ENCODE measurements at regions not wholly inside any gene's neighbourhood (a gene's known extent, or its start where the extent isn't known, plus 50 kb on each side); places are given as distances from the start of the nearest gene placed in this dataset.

DNA sequence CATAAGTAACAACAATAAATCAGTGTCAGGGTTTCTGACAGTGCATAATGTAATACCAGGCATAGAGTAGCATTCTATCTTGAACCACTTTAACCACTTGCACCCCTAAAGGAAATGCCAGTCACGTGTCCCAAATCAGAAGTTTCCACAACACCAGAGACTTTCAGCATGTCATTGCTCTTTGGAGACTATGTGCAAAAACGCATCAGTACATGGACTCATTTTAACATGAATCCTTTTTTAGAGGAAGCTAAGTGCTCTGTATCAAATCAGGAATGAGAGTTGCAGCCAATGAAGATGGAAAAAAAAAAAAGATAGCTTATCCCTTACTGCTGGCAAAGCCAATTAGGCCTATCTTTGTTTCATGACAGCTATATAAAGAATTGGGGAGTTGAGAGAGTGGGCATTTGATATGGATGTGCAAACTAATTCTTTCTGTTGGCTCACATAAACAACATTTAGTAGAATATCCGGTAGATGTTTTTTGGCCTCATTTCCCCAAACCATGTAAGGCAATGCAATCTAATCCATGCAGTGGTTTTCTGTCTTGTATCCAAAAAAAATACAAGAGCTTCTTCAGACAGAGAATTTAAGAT lies 353.1 kb downstream of the IRS1 start:
- peak overlapping the region in 9 of 12 donors; percentile 9 to 61 (median 54) for H3K27ac ChIP-seq
- no peak overlapping the region for H3K4me3 ChIP-seq
- TF ChIP-seq, protein P1, sequence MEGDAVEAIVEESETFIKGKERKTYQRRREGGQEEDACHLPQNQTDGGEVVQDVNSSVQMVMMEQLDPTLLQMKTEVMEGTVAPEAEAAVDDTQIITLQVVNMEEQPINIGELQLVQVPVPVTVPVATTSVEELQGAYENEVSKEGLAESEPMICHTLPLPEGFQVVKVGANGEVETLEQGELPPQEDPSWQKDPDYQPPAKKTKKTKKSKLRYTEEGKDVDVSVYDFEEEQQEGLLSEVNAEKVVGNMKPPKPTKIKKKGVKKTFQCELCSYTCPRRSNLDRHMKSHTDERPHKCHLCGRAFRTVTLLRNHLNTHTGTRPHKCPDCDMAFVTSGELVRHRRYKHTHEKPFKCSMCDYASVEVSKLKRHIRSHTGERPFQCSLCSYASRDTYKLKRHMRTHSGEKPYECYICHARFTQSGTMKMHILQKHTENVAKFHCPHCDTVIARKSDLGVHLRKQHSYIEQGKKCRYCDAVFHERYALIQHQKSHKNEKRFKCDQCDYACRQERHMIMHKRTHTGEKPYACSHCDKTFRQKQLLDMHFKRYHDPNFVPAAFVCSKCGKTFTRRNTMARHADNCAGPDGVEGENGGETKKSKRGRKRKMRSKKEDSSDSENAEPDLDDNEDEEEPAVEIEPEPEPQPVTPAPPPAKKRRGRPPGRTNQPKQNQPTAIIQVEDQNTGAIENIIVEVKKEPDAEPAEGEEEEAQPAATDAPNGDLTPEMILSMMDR (IDR thresholded peaks at IDR 0.05) = no peak
- no peak for TF ChIP-seq POLR2A (IDR thresholded peaks at IDR 0.05)
- intact Hi-C loops (cut with DNase I) = loop anchor here in 6 of 10 donors (2.0 to 10.0 kb wide), 4 partner anchors 70 to 351 kb away; partner anchors contain the start of gene IRS1 (in 6 of the 6)
- ATAC-seq = peak; percentile 73 to 92 (median 85)
- H3K4me1 ChIP-seq = peaks cover 0 to 33% (median 10%) of the 10 kb centered on the region in 12 donors
- peaks cover 0 to under 1% (median 0%) of the 10 kb centered on the region in 12 donors for H3K9me3 ChIP-seq
- DNase-seq = no peak
- no peaks in the 10 kb centered on the region for H3K36me3 ChIP-seq
- WGBS, 4 donors = 12 to 21% (median 19%) methylated on average over 3 of the region's 3 CpGs
- H3K27me3 ChIP-seq = no peaks in the 10 kb centered on the region

DNA sequence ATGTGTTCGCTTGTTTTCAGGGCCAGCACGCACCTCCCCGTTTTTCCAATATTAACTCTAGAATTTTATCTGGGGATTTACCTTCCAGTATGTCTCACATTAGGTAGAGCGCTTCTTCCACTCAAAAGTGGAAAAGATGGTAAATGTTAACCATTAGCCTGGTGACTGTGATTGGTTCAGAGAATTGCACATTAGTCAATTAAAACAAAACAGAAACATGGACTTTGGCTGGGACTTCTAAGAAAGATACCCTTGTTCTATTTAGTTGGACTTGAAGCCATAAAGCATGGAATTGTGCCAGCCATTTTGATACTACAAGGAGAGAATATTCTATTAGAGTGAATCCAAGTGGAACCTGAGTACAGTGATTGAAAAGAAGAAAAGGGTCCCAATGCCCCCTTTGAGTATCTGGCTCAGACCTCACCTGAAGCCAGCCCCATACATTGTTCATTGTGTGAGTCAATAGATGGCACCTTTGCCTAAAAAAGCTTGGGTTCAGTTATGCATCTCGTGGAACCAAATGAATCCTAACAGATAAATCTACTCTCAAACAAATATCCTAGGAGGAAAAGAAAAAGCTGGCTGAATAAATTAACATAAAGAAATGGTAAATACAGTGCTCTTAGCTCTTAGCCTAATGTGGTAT lies 354.3 kb downstream of the IRS1 start:
- no peaks in the 10 kb centered on the region for H3K27me3 ChIP-seq
- ATAC-seq (no peak), DNase-seq (no peak)
- H3K4me1 ChIP-seq = peaks cover 0 to 36% (median 10%) of the 10 kb centered on the region in 12 donors
- intact Hi-C loops (cut with DNase I) = loop anchor here in 6 of 10 donors (5.0 to 10.0 kb wide), 3 partner anchors 221 to 352 kb away; partner anchors contain the start of gene IRS1 (in 6 of the 6)
- TF ChIP-seq, protein P1 (IDR thresholded peaks at IDR 0.05) = no peak
- no peak for TF ChIP-seq POLR2A (IDR thresholded peaks at IDR 0.05)
- peak overlapping the region in 5 of 12 donors; percentile 17 to 61 (median 54) for H3K27ac ChIP-seq
- H3K9me3 ChIP-seq = no peaks in the 10 kb centered on the region
- H3K4me3 ChIP-seq = no peak overlapping the region
- WGBS, 4 donors = 86 to 90% (median 89%) methylated on average over 5 of the region's 5 CpGs
- no peaks in the 10 kb centered on the region for H3K36me3 ChIP-seq

DNA sequence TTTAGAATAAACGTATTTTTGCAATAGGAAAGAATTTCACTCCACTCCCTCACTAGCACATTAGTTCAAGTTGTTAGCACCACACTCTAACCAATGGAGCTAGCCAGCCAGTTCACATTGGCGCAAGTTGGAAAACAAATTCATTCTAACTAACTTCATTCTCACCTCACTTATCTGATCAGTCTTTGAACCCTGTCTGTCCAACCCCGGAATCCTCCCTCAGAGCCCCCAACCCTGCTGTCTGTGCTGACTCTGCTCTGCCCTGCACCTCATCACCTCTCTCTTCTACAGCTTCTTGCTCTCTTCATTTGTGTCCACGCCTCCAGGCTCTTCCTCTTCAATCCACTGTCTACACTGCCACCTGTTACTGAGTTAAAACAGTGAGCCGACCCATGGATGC lies 356.5 kb downstream of the IRS1 start:
- DNase-seq (no peak), ATAC-seq (no peak)
- no peak overlapping the region for H3K4me3 ChIP-seq
- no peak for TF ChIP-seq POLR2A (IDR thresholded peaks at IDR 0.05)
- TF ChIP-seq, protein P1 (IDR thresholded peaks at IDR 0.05) = no peak
- H3K4me1 ChIP-seq = peaks cover 0 to 44% (median 11%) of the 10 kb centered on the region in 12 donors
- H3K9me3 ChIP-seq = no peaks in the 10 kb centered on the region
- H3K27ac ChIP-seq = no peak overlapping the region
- 70 to 78% (median 75%) methylated on average over 5 of the region's 5 CpGs for WGBS, 4 donors
- intact Hi-C loops (cut with DNase I) = loop anchor here in 5 of 10 donors (10.0 kb wide), 2 partner anchors 218 to 352 kb away; partner anchors contain the start of gene IRS1 (in 4 of the 5)
- no peaks in the 10 kb centered on the region for H3K36me3 ChIP-seq
- no peaks in the 10 kb centered on the region for H3K27me3 ChIP-seq

Measured in heart left ventricle (tissue), 16 donors.